Tibial nerve (tissue), 4 donors: ENCODE measurements at regions not wholly inside any gene's neighbourhood (a gene's known extent, or its start where the extent isn't known, plus 50 kb on each side); places are given as distances from the start of the nearest gene placed in this dataset.

ENCODE experiments used
- CTCF ChIP-seq, 5 experiments: fragments of 200-600 bp in 3 of 5; fragments of 450-650 bp in 2 of 5; sonication (generic) in 3 of 5; IDR thresholded peaks; one replicate each; pipeline ENCODE4 v1.5.1; 2016 to 2019; ENCODE audit warnings: antibody characterized with exemption in 5 of 5, mild to moderate bottlenecking in 3 of 5, moderate library complexity in 2 of 5
- EP300 ChIP-seq, 2 donors: sonication (generic); formaldehyde crosslinking; IDR thresholded peaks; one replicate each; pipeline ENCODE4 v1.6.1; 2017; ENCODE audit warnings: antibody characterized with exemption in 2 of 2, mild to moderate bottlenecking in 1 of 2
- POLR2A ChIP-seq, 2 donors: fragments of 450-650 bp; IDR thresholded peaks; one replicate each; pipeline ENCODE4 v1.6.1; 2017; ENCODE audit warnings: antibody characterized with exemption in 2 of 2, mild to moderate bottlenecking in 2 of 2, moderate library complexity in 2 of 2

- TF ChIP-seq CTCF (IDR thresholded peaks at IDR 0.05): no peak
- TF ChIP-seq POLR2A (IDR thresholded peaks at IDR 0.05): no peak
- TF ChIP-seq EP300 (IDR thresholded peaks at IDR 0.05): no peak
These were observed 403.4 kb upstream of the BRINP3 start for GRCh38 chr1:190881064-190881463.
